Panc1 (cell line): ENCODE measurements at regions not wholly inside any gene's neighbourhood (a gene's known extent, or its start where the extent isn't known, plus 50 kb on each side); places are given as distances from the start of the nearest gene placed in this dataset.

ENCODE experiments used
- ATAC-seq: fragments of 200-7000 bp; cut with Tn5 transposase; 2 replicates; pipeline ENCODE4 v1.9.1; 2020; ENCODE audit warnings: mild to moderate bottlenecking, moderate library complexity
- BruUV-seq: library from RNA; stranded (reverse); fragments of 400-500 nt; replicated peaks from 2 replicates; lab custom pipeline; 2021; lab: Mats Ljungman, UMichigan
- CTCF ChIA-PET: fragments of 300-600 bp; sonication (Branson Sonifier 250); formaldehyde crosslinking; loops from one replicate; lab custom pipeline; 2022; ENCODE audit warnings: antibody characterized with exemption; lab: Charles Lee
- POLR2A ChIA-PET: fragments of 300-600 bp; sonication (Branson Sonifier 250); formaldehyde crosslinking; loops from one replicate; lab custom pipeline; 2022; ENCODE audit warnings: antibody characterized with exemption; lab: Charles Lee
- DNase-seq: peaks from one replicate; pipeline ENCODE4 v3.0.0-alpha.2; 2010; ENCODE audit warnings: low read depth, low spot score
- H3K27ac ChIP-seq: 2 replicates; pipeline ENCODE4 v1.5.1; 2011; ENCODE audit warnings: mild to moderate bottlenecking, low read length, inconsistent platforms
- H3K27me3 ChIP-seq: fragments of 200-500 bp; sonication (Bioruptor generic); 2 replicates; pipeline ENCODE4 v1.6.0; 2014; ENCODE audit warnings: low read length, inconsistent platforms; ENCODE audit not compliant: control insufficient read depth, insufficient read depth
- H3K36me3 ChIP-seq: fragments of 200-500 bp; sonication (Bioruptor generic); 2 replicates; pipeline ENCODE4 v1.5.1; 2014; ENCODE audit warnings: inconsistent platforms, mild to moderate bottlenecking, low read length, moderate library complexity; ENCODE audit not compliant: control insufficient read depth, insufficient read depth
- H3K4me1 ChIP-seq: 2 replicates; pipeline ENCODE4 v1.5.1; 2011; ENCODE audit warnings: inconsistent platforms, mild to moderate bottlenecking, low read length, moderate library complexity; ENCODE audit not compliant: control insufficient read depth, insufficient read depth
- H3K4me3 ChIP-seq, 2 experiments: 2 replicates each; pipeline ENCODE4 v1.5.1; 2011 to 2012; ENCODE audit warnings: low read depth in 2 of 2, low read length in 2 of 2, mild to moderate bottlenecking in 2 of 2, inconsistent platforms in 1 of 2, moderate library complexity in 1 of 2
- H3K9me3 ChIP-seq: fragments of 200-500 bp; sonication (Bioruptor generic); 2 replicates; pipeline ENCODE4 v1.5.1; 2014; ENCODE audit warnings: low read depth, mild to moderate bottlenecking, inconsistent platforms, low read length, moderate library complexity; ENCODE audit not compliant: control insufficient read depth, insufficient read depth
- CTCF ChIP-seq: fragments of 450-650 bp; IDR thresholded peaks from 2 replicates; pipeline ENCODE4 v1.5.1; 2017; ENCODE audit warnings: mild to moderate bottlenecking
- POLR2AphosphoS5 ChIP-seq: IDR thresholded peaks from 2 replicates; pipeline ENCODE4 v1.6.1; 2012; ENCODE audit warnings: mild to moderate bottlenecking, low read depth, low read length, moderate library complexity
- SIN3A ChIP-seq: IDR thresholded peaks from 2 replicates; pipeline ENCODE4 v1.6.1; 2012; ENCODE audit warnings: low read depth, mild to moderate bottlenecking, low read length, moderate library complexity, borderline replicate concordance; ENCODE audit not compliant: insufficient read depth
- TCF7L2 ChIP-seq: IDR thresholded peaks from 2 replicates; pipeline ENCODE4 v1.6.1; 2011; ENCODE audit warnings: mild to moderate bottlenecking, low read depth, low read length, inconsistent platforms
- in situ Hi-C: cut with HindIII; loops from 2 replicates; pipeline ENCODE4 v1.10.0; 2016; ENCODE audit warnings: low sequenced_read_pairs, low pct_unique_long_range_greater_than_20kb
- intact Hi-C: fragments of 100-400 bp; cut with micrococcal nuclease; formaldehyde crosslinking; loops from one replicate; pipeline ENCODE4 v1.10.0; 2022; ENCODE audit not compliant: unreplicated experiment
- TF ChIP-seq, protein P1 (sequence below), 2 experiments: IDR thresholded peaks; 2 replicates each; pipeline ENCODE4 v1.6.1; 2011 to 2012; ENCODE audit warnings: low read depth in 2 of 2, control low read depth in 1 of 2, low read length in 1 of 2, mild to moderate bottlenecking in 1 of 2, moderate library complexity in 1 of 2; ENCODE audit not compliant: insufficient read depth in 1 of 2

DNA sequence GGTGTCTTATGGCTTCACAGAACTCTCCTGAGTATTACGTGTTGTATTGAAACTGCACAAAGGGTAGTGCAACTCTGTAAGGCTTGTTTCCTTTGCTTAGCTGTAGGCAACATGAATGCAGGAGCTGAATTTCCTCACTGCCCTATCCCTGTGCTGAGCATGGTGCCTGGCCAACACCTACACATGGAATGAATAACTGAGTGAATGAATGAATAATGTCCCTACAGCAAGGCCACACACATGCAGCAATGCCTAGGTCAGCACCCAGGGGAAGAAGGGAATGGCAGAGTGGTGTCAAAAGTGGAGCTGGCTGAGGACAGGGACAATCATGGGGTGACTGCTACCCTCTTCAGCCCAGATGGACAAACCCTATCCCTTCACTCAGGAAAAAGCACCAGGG lies 655.9 kb downstream of the PTPRU start:
- Histone ChIP-seq H3K27ac (no peak overlapping the region), H3K9me3 (no peaks in the 10 kb centered on the region), H3K4me3 (no peak overlapping the region), H3K36me3 (no peaks in the 10 kb centered on the region), H3K27me3 (peaks cover 4% of the 10 kb centered on the region; the same call in 1 of the 2 replicates), H3K4me1 (no peaks in the 10 kb centered on the region)
- TF ChIP-seq POLR2AphosphoS5 (no peak), CTCF (no peak), TCF7L2 (no peak), SIN3A (no peak)
- TF ChIP-seq, protein P1, sequence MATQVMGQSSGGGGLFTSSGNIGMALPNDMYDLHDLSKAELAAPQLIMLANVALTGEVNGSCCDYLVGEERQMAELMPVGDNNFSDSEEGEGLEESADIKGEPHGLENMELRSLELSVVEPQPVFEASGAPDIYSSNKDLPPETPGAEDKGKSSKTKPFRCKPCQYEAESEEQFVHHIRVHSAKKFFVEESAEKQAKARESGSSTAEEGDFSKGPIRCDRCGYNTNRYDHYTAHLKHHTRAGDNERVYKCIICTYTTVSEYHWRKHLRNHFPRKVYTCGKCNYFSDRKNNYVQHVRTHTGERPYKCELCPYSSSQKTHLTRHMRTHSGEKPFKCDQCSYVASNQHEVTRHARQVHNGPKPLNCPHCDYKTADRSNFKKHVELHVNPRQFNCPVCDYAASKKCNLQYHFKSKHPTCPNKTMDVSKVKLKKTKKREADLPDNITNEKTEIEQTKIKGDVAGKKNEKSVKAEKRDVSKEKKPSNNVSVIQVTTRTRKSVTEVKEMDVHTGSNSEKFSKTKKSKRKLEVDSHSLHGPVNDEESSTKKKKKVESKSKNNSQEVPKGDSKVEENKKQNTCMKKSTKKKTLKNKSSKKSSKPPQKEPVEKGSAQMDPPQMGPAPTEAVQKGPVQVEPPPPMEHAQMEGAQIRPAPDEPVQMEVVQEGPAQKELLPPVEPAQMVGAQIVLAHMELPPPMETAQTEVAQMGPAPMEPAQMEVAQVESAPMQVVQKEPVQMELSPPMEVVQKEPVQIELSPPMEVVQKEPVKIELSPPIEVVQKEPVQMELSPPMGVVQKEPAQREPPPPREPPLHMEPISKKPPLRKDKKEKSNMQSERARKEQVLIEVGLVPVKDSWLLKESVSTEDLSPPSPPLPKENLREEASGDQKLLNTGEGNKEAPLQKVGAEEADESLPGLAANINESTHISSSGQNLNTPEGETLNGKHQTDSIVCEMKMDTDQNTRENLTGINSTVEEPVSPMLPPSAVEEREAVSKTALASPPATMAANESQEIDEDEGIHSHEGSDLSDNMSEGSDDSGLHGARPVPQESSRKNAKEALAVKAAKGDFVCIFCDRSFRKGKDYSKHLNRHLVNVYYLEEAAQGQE (IDR thresholded peaks at IDR 0.05; ENCODE audit: insufficient read depth in 1 of 2, low read depth in 2 of 2, low read length in 1 of 2): no peak
- DNase-seq: no peak
- ATAC-seq: no peak
- ChIA-PET POLR2A (no interaction called here), CTCF (interaction anchor here (0.5 kb wide), 1 partner anchor 219 kb away, joined by 3 read pairs; no protein-coding TSS in a partner anchor)
- in situ Hi-C loops: no loop called here
- intact Hi-C loops: no loop called here
- no TSS peak for BruUV-seq

- BruUV-seq: no TSS peak
- Histone ChIP-seq H3K36me3 (no peaks in the 10 kb centered on the region), H3K4me3 (no peak overlapping the region), H3K4me1 (no peaks in the 10 kb centered on the region), H3K9me3 (no peaks in the 10 kb centered on the region), H3K27ac (no peak overlapping the region), H3K27me3 (peaks cover 2% of the 10 kb centered on the region; the same call in 1 of the 2 replicates)
- ChIA-PET CTCF (no interaction called here), POLR2A (no interaction called here)
- intact Hi-C loops (no loop called here), in situ Hi-C loops (no loop called here)
- TF ChIP-seq POLR2AphosphoS5 (no peak), TCF7L2 (no peak), SIN3A (no peak)
- TF ChIP-seq, protein P1 (IDR thresholded peaks at IDR 0.05; ENCODE audit: insufficient read depth in 1 of 2, low read depth in 2 of 2, low read length in 1 of 2): no peak
- ATAC-seq (no peak), DNase-seq (no peak)
Observed at GRCh38 chr1:29890201-29890959, 654.1 kb downstream of the PTPRU start.
